GM06990 (cell line): ENCODE measurements at regions not wholly inside any gene's neighbourhood (a gene's known extent, or its start where the extent isn't known, plus 50 kb on each side); places are given as distances from the start of the nearest gene placed in this dataset.

Source experiments
- DNase-seq: peaks from one replicate; pipeline ENCODE4 v3.0.0-alpha.2; 2011; ENCODE audit not compliant: insufficient read length; ENCODE audit errors: extremely low read depth
- H3K27me3 ChIP-seq: replicated peaks from 2 replicates; pipeline ENCODE4 v1.6.0; 2011; ENCODE audit warnings: low read length; ENCODE audit not compliant: control insufficient read depth, insufficient read depth
- H3K36me3 ChIP-seq: 2 replicates; pipeline ENCODE4 v1.5.1; 2011; ENCODE audit warnings: low read length; ENCODE audit not compliant: control insufficient read depth, insufficient read depth
- H3K4me3 ChIP-seq: replicated peaks from 2 replicates; pipeline ENCODE4 v1.5.1; 2011; ENCODE audit warnings: low read depth, mild to moderate bottlenecking, control low read depth, low read length
- TF ChIP-seq, protein P1 (sequence below): IDR thresholded peaks from 2 replicates; pipeline ENCODE4 v1.5.1; 2011; ENCODE audit warnings: low read length, control low read depth, mild to moderate bottlenecking, inconsistent platforms; ENCODE audit not compliant: insufficient read depth, poor library complexity, severe bottlenecking

DNA sequence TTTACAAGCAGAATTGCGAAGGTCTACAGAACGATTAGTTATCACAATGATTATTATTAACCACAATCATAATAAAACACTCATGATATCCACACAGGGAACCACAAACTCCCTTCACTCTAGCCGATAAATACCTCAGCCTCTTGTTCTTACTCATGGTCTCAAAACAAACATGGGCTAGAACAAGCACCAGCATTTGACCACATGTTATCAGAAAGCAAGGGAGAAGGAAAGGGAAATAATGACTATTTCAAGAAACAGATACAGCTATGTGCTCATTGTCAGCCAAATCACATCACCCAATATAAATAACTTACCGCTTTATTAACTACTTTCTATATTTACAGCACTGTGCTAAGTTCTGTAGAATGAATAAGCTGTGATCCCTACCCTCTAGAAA lies 663.2 kb upstream of the HTR2C start:
- TF ChIP-seq, protein P1, sequence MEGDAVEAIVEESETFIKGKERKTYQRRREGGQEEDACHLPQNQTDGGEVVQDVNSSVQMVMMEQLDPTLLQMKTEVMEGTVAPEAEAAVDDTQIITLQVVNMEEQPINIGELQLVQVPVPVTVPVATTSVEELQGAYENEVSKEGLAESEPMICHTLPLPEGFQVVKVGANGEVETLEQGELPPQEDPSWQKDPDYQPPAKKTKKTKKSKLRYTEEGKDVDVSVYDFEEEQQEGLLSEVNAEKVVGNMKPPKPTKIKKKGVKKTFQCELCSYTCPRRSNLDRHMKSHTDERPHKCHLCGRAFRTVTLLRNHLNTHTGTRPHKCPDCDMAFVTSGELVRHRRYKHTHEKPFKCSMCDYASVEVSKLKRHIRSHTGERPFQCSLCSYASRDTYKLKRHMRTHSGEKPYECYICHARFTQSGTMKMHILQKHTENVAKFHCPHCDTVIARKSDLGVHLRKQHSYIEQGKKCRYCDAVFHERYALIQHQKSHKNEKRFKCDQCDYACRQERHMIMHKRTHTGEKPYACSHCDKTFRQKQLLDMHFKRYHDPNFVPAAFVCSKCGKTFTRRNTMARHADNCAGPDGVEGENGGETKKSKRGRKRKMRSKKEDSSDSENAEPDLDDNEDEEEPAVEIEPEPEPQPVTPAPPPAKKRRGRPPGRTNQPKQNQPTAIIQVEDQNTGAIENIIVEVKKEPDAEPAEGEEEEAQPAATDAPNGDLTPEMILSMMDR, result no peak
- no peak overlapping the region for H3K4me3 ChIP-seq
- H3K27me3 ChIP-seq, result no peaks in the 10 kb centered on the region
- H3K36me3 ChIP-seq, result no peaks in the 10 kb centered on the region
- DNase-seq, result no peak

DNA sequence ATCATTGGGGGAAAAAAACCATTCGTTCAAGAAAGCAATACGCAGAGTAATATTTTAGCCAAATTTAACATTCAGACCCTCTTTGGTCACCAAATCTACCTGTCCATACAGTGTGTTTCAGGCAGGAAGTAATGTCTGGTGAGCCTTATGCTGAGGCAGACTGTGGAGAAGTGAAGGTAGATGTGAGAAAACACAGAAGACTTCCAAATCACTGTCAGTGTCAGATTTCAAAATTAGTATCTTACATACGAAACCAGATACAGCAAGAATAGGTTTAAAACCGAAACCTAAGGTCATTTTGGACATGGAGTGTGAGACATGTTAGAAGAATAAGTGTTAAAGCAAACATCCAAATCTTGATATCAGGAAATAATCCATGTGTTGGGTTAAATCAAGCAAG lies 664.5 kb upstream of the HTR2C start:
- Histone ChIP-seq H3K36me3 (no peaks in the 10 kb centered on the region), H3K4me3 (no peak overlapping the region), H3K27me3 (no peaks in the 10 kb centered on the region)
- DNase-seq, result no peak
- TF ChIP-seq, protein P1, result no peak

DNA sequence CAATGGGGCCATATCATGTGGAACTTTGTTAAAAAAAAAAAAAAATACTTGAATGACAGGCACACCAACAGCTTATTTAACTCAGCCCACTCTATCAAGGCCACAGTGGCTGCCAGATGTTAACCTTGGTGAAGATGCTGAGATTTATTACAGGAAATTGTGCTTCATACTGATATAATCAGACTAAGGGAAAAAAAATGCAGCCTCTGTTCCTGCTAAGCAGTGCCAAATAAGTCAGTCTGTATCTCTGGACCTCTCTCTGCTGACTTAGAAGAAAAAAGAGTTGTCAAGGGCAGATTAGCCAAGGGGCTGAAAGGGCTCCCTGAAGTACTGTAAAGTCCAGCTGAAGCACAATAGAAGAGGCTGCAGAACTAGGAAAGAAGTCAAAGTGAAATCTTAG lies 677.7 kb upstream of the HTR2C start:
- DNase-seq, result no peak
- H3K27me3 ChIP-seq, result no peaks in the 10 kb centered on the region
- H3K36me3 ChIP-seq, result no peaks in the 10 kb centered on the region
- TF ChIP-seq, protein P1, result no peak
- H3K4me3 ChIP-seq, result no peak overlapping the region

DNA sequence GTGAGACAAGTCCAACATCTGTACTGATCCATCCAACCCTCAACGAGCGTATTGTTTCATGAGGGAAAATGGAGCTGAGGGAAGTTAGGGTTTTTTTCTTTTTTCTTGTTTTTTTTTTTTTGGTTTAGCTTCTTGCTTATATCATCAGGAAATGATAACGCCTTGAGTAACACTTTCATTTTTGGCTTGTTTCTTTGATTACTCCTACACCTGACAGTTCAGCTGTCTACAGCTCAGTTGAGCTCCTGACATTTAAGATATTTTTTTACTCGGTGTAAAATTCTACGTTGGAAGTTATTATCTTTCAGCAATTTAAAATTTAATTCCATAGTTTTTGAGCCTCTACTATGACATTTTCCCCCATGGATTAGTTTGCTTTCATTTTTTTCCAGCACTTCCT lies 691.0 kb upstream of the HTR2C start:
- Histone ChIP-seq H3K27me3 (no peaks in the 10 kb centered on the region), H3K36me3 (no peaks in the 10 kb centered on the region), H3K4me3 (no peak overlapping the region)
- TF ChIP-seq, protein P1, result no peak
- DNase-seq, result no peak

DNA sequence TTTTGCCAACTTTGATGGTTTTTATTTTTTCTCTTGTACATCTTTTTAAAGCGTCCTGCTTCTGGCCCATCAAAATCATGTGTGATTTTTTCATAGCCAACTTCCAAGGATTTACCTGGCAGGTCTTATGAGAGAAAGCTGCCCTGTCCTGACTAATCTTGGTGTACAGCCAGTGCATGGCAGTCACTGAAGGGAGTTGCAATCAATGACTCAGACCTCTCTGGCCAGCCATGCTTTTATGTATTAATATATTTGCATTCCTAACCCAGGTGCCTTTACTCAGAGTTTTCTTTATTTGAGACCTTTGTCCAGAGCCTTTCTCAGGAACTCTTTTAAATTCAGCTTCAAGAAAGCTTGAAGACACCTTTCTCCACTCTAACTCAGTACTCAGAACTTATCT lies 691.5 kb upstream of the HTR2C start:
- no peaks in the 10 kb centered on the region for H3K27me3 ChIP-seq
- no peaks in the 10 kb centered on the region for H3K36me3 ChIP-seq
- DNase-seq, result no peak
- TF ChIP-seq, protein P1, result no peak
- no peak overlapping the region for H3K4me3 ChIP-seq

DNA sequence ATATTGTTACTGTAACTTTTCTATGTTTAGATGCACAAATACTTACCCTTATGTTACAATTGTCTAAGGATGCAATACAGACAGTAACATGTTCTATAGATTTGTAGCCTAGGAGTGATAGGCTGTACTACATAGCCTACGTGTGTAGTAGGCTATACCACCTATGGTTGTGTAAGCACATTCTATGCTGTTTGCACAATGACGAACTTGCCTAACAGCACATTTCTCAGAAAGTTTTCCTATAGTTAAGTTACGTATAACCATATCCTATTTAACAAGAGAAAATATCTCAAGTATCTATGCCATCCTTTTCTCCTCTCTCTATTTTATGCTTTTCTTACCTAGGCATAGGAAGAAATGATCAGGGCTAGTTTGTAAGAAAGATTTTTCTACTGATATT lies 710.8 kb upstream of the HTR2C start:
- Histone ChIP-seq H3K36me3 (no peaks in the 10 kb centered on the region), H3K27me3 (no peaks in the 10 kb centered on the region), H3K4me3 (no peak overlapping the region)
- TF ChIP-seq, protein P1, result no peak
- DNase-seq, result no peak
